ENCODE measurements at regions not wholly inside any gene's neighbourhood (a gene's known extent, or its start where the extent isn't known, plus 50 kb on each side); places are given as distances from the start of the nearest gene placed in this dataset.

GRCh38 chr5:72654231-72654630 lies 147.0 kb upstream of the ZNF366 start:
- Histone ChIP-seq H3K9ac (ENCODE audit: low read depth, low read length) (no peak overlapping the region), H2AK5ac (ENCODE audit: low read depth, low read length) (no peak overlapping the region), H3K18ac (ENCODE audit: low read depth, low read length) (no peak overlapping the region), H4K8ac (ENCODE audit: low read depth in 2 of 2, low read length in 2 of 2) (no peak overlapping the region), H3K27me3 (ENCODE audit: control insufficient read depth, insufficient read depth, low read length) (peaks cover 1% of the 10 kb centered on the region; the same call in 1 of the 2 replicates), H2BK20ac (ENCODE audit: low read depth, low read length) (no peak overlapping the region), H4K5ac (ENCODE audit: low read depth, low read length) (no peak overlapping the region), H4K91ac (ENCODE audit: insufficient read depth, low read depth, low read length) (no peak overlapping the region), H2BK5ac (ENCODE audit: low read depth, low read length, poor library complexity, severe bottlenecking) (no peak overlapping the region), H2BK15ac (ENCODE audit: low read depth, low read length) (no peak overlapping the region), H3K56ac (ENCODE audit: extremely low read depth, insufficient read depth, low read length) (no peak overlapping the region), H2BK120ac (ENCODE audit: low read depth, low read length) (no peak overlapping the region), H3K27ac (ENCODE audit: insufficient read depth, low read length) (no peak overlapping the region), H3K36me3 (ENCODE audit: control insufficient read depth, insufficient read depth, low read length) (no peaks in the 10 kb centered on the region), H2AFZ (replicated peaks; ENCODE audit: low read length, poor library complexity) (no peak overlapping the region), H3K4me2 (ENCODE audit: low read depth, low read length) (no peak overlapping the region), H3K14ac (replicated peaks; ENCODE audit: low read depth, low read length) (no peak overlapping the region), H3K4ac (ENCODE audit: low read depth, low read length) (no peak overlapping the region), H3K9me3 (ENCODE audit: control insufficient read depth, insufficient read depth, low read length) (no peaks in the 10 kb centered on the region), H3K9me1 (ENCODE audit: insufficient read depth, low read length) (peaks cover 5% of the 10 kb centered on the region; the same call in 1 of the 2 replicates), H3K4me3 (ENCODE audit: insufficient read depth, low read depth, low read length) (no peak overlapping the region), H2AK9ac (replicated peaks; ENCODE audit: low read depth, low read length, poor library complexity) (no peak overlapping the region), H3K23ac (ENCODE audit: low read depth, low read length) (no peak overlapping the region), H4K20me1 (ENCODE audit: insufficient read depth, low read length) (no peaks in the 10 kb centered on the region), H3K4me1 (ENCODE audit: control insufficient read depth, insufficient read depth, low read length) (peaks cover 4% of the 10 kb centered on the region), H3K79me1 (ENCODE audit: low read depth in 1 of 2, low read length in 2 of 2) (no peaks in the 10 kb centered on the region)
- WGBS, 2 experiments (ENCODE audit: extremely low coverage in 2 of 2, insufficient read length in 1 of 2): no CpG with 5 or more reads among the region's 2 CpGs
- intact Hi-C loops (cut with micrococcal nuclease) (no loop called here), in situ Hi-C loops (cut with MboI; ENCODE audit: low sequenced_read_pairs) (no loop called here), dilution Hi-C loops (cut with HindIII; ENCODE audit: low sequenced_read_pairs, unreplicated experiment) (no loop called here)
- POLR2A ChIA-PET (ENCODE audit: unreplicated experiment): no interaction called here
- TF ChIP-seq SMC3 (IDR thresholded peaks at IDR 0.05; ENCODE audit: low read depth, low read length) (no peak), FOS (IDR thresholded peaks at IDR 0.05; ENCODE audit: low read depth, low read length) (no peak), RFX5 (IDR thresholded peaks at IDR 0.05; ENCODE audit: low read depth, low read length) (no peak), MAZ (IDR thresholded peaks at IDR 0.05; ENCODE audit: borderline replicate concordance, low read depth, low read length) (no peak), CHD1 (IDR thresholded peaks at IDR 0.05; ENCODE audit: low read depth, low read length) (no peak), RAD21 (IDR thresholded peaks at IDR 0.05; ENCODE audit: low read length) (no peak), NFE2L2 (IDR thresholded peaks at IDR 0.05; ENCODE audit: low read depth, low read length) (no peak), RCOR1 (IDR thresholded peaks at IDR 0.05; ENCODE audit: insufficient replicate concordance, low read length) (no peak)
- CTCF ChIA-PET: no interaction called here
- no TSS peak for BruUV-seq (replicated peaks)
- ATAC-seq (ENCODE audit: low read depth): no peak
- DNase-seq: no peak
